ENCODE measurements at regions not wholly inside any gene's neighbourhood (a gene's known extent, or its start where the extent isn't known, plus 50 kb on each side); places are given as distances from the start of the nearest gene placed in this dataset.
A peak's percentile ranks its signal among the peaks of the same experiment; 100 is the strongest.

- Histone ChIP-seq H3K9me3 (ENCODE audit: insufficient read depth in 2 of 2, low read depth in 1 of 2, low read length in 1 of 2) (no peaks in the 10 kb centered on the region), H3K27ac (ENCODE audit: low read depth, low read length) (no peak overlapping the region), H3K14ac (ENCODE audit: insufficient read length) (no peak overlapping the region), H3K27me3 (replicated peaks in 1 of 4; ENCODE audit: control insufficient read depth in 3 of 4, extremely low read depth in 1 of 4, insufficient read depth in 3 of 4, low read length in 3 of 4) (no peaks in the 10 kb centered on the region), H3K79me2 (ENCODE audit: control insufficient read depth in 1 of 2, insufficient read depth in 2 of 2, low read length in 2 of 2) (no peaks in the 10 kb centered on the region), H2BK120ac (replicated peaks; ENCODE audit: low read depth, low read length) (no peak overlapping the region), H3K4me2 (ENCODE audit: insufficient read depth in 1 of 2, low read depth in 2 of 2, low read length in 2 of 2) (no peak overlapping the region), H4K20me1 (replicated peaks in 1 of 2; ENCODE audit: control insufficient read depth in 1 of 2, insufficient read depth in 2 of 2, low read length in 2 of 2) (no peaks in the 10 kb centered on the region), H2BK5ac (ENCODE audit: low read depth, low read length) (no peak overlapping the region), H3K4me1 (replicated peaks in 1 of 4; ENCODE audit: control insufficient read depth in 3 of 4, insufficient read depth in 4 of 4, low read length in 3 of 4) (no peaks in the 10 kb centered on the region), H4K91ac (replicated peaks; ENCODE audit: insufficient read length, low read length) (no peak overlapping the region), H2AK5ac (ENCODE audit: low read depth, low read length) (no peak overlapping the region), H3K36me3 (ENCODE audit: control insufficient read depth in 2 of 4, insufficient read depth in 4 of 4, low read length in 3 of 4) (no peaks in the 10 kb centered on the region), H3K18ac (ENCODE audit: extremely low read depth, low read length) (no peak overlapping the region), H3K4ac (replicated peaks; ENCODE audit: insufficient read length, low read depth, low read length) (no peak overlapping the region), H3K23ac (ENCODE audit: insufficient read length) (no peak overlapping the region), H4K5ac (ENCODE audit: insufficient read length, low read depth, low read length) (no peak overlapping the region), H2BK15ac (ENCODE audit: low read length) (no peak overlapping the region), H3K56ac (replicated peaks; ENCODE audit: insufficient read length, low read depth, low read length) (no peak overlapping the region), H2AFZ (ENCODE audit: low read length) (no peak overlapping the region), H4K8ac (ENCODE audit: extremely low read depth, insufficient read depth, low read length) (no peak overlapping the region), H3K79me1 (ENCODE audit: low read depth, low read length) (no peaks in the 10 kb centered on the region), H2BK20ac (ENCODE audit: low read length) (no peak overlapping the region), H2BK12ac (ENCODE audit: low read depth, low read length) (no peak overlapping the region), H3K23me2 (ENCODE audit: low read depth, low read length) (no peaks in the 10 kb centered on the region), H3K4me3 (ENCODE audit: extremely low read depth in 1 of 4, insufficient read depth in 2 of 4, low read depth in 3 of 4, low read length in 4 of 4) (no peak overlapping the region), H3K9ac (replicated peaks in 1 of 4; ENCODE audit: extremely low read depth in 1 of 4, low read depth in 3 of 4, low read length in 3 of 4) (no peak overlapping the region)
- FAIRE-seq = peak; percentile 78
- CTCF ChIA-PET (ENCODE audit: partially characterized antibody) = interaction anchor here (1.0 kb wide), 1 partner anchor 9 kb away, joined by 3 read pairs; no protein-coding TSS in a partner anchor
- no peak for DNase-seq (ENCODE audit: low read depth in 1 of 2, low spot score in 2 of 2)
- POLR2A ChIA-PET (ENCODE audit: partially characterized antibody) = no interaction called here
- TF ChIP-seq TBP (IDR thresholded peaks at IDR 0.05; ENCODE audit: low read depth, low read length) = no peak
- no peak for TF ChIP-seq MAFK (IDR thresholded peaks at IDR 0.05; ENCODE audit: low read depth, low read length)
- no peak for TF ChIP-seq RBBP5 (IDR thresholded peaks at IDR 0.05; ENCODE audit: borderline replicate concordance, low read depth, low read length)
- TF ChIP-seq, protein P1, sequence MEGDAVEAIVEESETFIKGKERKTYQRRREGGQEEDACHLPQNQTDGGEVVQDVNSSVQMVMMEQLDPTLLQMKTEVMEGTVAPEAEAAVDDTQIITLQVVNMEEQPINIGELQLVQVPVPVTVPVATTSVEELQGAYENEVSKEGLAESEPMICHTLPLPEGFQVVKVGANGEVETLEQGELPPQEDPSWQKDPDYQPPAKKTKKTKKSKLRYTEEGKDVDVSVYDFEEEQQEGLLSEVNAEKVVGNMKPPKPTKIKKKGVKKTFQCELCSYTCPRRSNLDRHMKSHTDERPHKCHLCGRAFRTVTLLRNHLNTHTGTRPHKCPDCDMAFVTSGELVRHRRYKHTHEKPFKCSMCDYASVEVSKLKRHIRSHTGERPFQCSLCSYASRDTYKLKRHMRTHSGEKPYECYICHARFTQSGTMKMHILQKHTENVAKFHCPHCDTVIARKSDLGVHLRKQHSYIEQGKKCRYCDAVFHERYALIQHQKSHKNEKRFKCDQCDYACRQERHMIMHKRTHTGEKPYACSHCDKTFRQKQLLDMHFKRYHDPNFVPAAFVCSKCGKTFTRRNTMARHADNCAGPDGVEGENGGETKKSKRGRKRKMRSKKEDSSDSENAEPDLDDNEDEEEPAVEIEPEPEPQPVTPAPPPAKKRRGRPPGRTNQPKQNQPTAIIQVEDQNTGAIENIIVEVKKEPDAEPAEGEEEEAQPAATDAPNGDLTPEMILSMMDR (IDR thresholded peaks at IDR 0.05; ENCODE audit: control extremely low read depth in 1 of 3, insufficient read depth in 1 of 3, low read depth in 1 of 3, low read length in 3 of 3) = peak in 2 of 3 experiments; percentile 53 to 61; a peak in 2 of 4 replicates
- TF ChIP-seq TAF7 (optimal IDR thresholded peaks at IDR 0.05; ENCODE audit: borderline replicate concordance, low read depth, low read length) = no peak
- no peak for TF ChIP-seq RFX5 (IDR thresholded peaks at IDR 0.05; ENCODE audit: borderline replicate concordance, low read depth, low read length)
- no peak for TF ChIP-seq HDAC6 (IDR thresholded peaks at IDR 0.05; ENCODE audit: low read depth, low read length)
- peak; percentile 77 to 82 for TF ChIP-seq RAD21 (IDR thresholded peaks at IDR 0.05 in 1 of 2, conservative IDR thresholded peaks at IDR 0.05 in 1 of 2; ENCODE audit: low read depth in 2 of 2, low read length in 2 of 2)
- no peak for TF ChIP-seq POU5F1 (IDR thresholded peaks at IDR 0.05; ENCODE audit: low read depth, low read length)
- no peak for TF ChIP-seq JUN (IDR thresholded peaks at IDR 0.05; ENCODE audit: low read depth, low read length)
- TF ChIP-seq SUZ12 (IDR thresholded peaks at IDR 0.05; ENCODE audit: low read length) = no peak
These were observed 131.7 kb upstream of the MLIP start for GRCh38 chr6:53979468-53980067.

Measured in H1 (cell line).